ENCODE measurements at regions not wholly inside any gene's neighbourhood (a gene's known extent, or its start where the extent isn't known, plus 50 kb on each side); places are given as distances from the start of the nearest gene placed in this dataset.

GRCh38 chr16:79288066-79288465 is 312.5 kb downstream of the MAF start:
- TF ChIP-seq EZH2 (IDR thresholded peaks at IDR 0.05; ENCODE audit: borderline replicate concordance, insufficient read depth, low read length, poor library complexity, severe bottlenecking) (no peak), SMC3 (conservative IDR thresholded peaks at IDR 0.05; ENCODE audit: poor library complexity) (no peak), TAF1 (IDR thresholded peaks at IDR 0.05; ENCODE audit: low read depth) (no peak), EP300 (conservative IDR thresholded peaks at IDR 0.05; ENCODE audit: poor library complexity, severe bottlenecking) (no peak), POLR2AphosphoS5 (IDR thresholded peaks at IDR 0.05) (no peak), CTCF (IDR thresholded peaks at IDR 0.05; ENCODE audit: poor library complexity, severe bottlenecking) (no peak), RAD21 (conservative IDR thresholded peaks at IDR 0.05) (no peak)
- TF ChIP-seq, protein P1, sequence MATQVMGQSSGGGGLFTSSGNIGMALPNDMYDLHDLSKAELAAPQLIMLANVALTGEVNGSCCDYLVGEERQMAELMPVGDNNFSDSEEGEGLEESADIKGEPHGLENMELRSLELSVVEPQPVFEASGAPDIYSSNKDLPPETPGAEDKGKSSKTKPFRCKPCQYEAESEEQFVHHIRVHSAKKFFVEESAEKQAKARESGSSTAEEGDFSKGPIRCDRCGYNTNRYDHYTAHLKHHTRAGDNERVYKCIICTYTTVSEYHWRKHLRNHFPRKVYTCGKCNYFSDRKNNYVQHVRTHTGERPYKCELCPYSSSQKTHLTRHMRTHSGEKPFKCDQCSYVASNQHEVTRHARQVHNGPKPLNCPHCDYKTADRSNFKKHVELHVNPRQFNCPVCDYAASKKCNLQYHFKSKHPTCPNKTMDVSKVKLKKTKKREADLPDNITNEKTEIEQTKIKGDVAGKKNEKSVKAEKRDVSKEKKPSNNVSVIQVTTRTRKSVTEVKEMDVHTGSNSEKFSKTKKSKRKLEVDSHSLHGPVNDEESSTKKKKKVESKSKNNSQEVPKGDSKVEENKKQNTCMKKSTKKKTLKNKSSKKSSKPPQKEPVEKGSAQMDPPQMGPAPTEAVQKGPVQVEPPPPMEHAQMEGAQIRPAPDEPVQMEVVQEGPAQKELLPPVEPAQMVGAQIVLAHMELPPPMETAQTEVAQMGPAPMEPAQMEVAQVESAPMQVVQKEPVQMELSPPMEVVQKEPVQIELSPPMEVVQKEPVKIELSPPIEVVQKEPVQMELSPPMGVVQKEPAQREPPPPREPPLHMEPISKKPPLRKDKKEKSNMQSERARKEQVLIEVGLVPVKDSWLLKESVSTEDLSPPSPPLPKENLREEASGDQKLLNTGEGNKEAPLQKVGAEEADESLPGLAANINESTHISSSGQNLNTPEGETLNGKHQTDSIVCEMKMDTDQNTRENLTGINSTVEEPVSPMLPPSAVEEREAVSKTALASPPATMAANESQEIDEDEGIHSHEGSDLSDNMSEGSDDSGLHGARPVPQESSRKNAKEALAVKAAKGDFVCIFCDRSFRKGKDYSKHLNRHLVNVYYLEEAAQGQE (IDR thresholded peaks at IDR 0.05; ENCODE audit: borderline replicate concordance) = no peak

Measured in neural cell (in vitro differentiated cells).